Suprapubic skin (tissue), 4 donors: ENCODE measurements at regions not wholly inside any gene's neighbourhood (a gene's known extent, or its start where the extent isn't known, plus 50 kb on each side); places are given as distances from the start of the nearest gene placed in this dataset.

Source experiments
- EP300 ChIP-seq: sonication (generic); formaldehyde crosslinking; IDR thresholded peaks from one replicate; pipeline ENCODE4 v1.6.1; 2017; ENCODE audit warnings: antibody characterized with exemption
- POLR2AphosphoS5 ChIP-seq, 3 donors: sonication (generic); formaldehyde crosslinking; IDR thresholded peaks; one replicate each; pipeline ENCODE4 v1.6.1; 2017; ENCODE audit warnings: antibody characterized with exemption in 3 of 3
- TF ChIP-seq, protein P1 (sequence below), 2 donors: fragments of 200-600 bp in 1 of 2; fragments of 450-650 bp in 1 of 2; sonication (generic) in 1 of 2; IDR thresholded peaks; one replicate each; pipeline ENCODE4 v1.5.1; 2016 to 2019; ENCODE audit warnings: antibody characterized with exemption in 2 of 2, mild to moderate bottlenecking in 1 of 2, moderate library complexity in 1 of 2

GRCh38 chr6:8558953-8559352 lies 123.6 kb upstream of the SLC35B3 start:
- TF ChIP-seq, protein P1, sequence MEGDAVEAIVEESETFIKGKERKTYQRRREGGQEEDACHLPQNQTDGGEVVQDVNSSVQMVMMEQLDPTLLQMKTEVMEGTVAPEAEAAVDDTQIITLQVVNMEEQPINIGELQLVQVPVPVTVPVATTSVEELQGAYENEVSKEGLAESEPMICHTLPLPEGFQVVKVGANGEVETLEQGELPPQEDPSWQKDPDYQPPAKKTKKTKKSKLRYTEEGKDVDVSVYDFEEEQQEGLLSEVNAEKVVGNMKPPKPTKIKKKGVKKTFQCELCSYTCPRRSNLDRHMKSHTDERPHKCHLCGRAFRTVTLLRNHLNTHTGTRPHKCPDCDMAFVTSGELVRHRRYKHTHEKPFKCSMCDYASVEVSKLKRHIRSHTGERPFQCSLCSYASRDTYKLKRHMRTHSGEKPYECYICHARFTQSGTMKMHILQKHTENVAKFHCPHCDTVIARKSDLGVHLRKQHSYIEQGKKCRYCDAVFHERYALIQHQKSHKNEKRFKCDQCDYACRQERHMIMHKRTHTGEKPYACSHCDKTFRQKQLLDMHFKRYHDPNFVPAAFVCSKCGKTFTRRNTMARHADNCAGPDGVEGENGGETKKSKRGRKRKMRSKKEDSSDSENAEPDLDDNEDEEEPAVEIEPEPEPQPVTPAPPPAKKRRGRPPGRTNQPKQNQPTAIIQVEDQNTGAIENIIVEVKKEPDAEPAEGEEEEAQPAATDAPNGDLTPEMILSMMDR (IDR thresholded peaks at IDR 0.05), result no peak
- TF ChIP-seq POLR2AphosphoS5 (IDR thresholded peaks at IDR 0.05) (no peak), EP300 (no peak)
